HG03280 (cell line): ENCODE measurements at regions not wholly inside any gene's neighbourhood (a gene's known extent, or its start where the extent isn't known, plus 50 kb on each side); places are given as distances from the start of the nearest gene placed in this dataset.
"Not testable (repeated sequence)": the region's sequence is repeated elsewhere in the genome, so short reads cannot be mapped to it uniquely, and the experiment has no call there.

Experiments
- ATAC-seq: cut with Tn5 transposase; IDR thresholded peaks from one replicate; pipeline ENCODE4 v1.9.1; 2021; ENCODE audit warnings: mild to moderate bottlenecking, moderate library complexity; ENCODE audit not compliant: unreplicated experiment

GRCh38 chr2:184394642-184395041 lies 203.7 kb upstream of the ZNF804A start:
- no peak for ATAC-seq

GRCh38 chr2:184402381-184402780 lies 195.9 kb upstream of the ZNF804A start:
- ATAC-seq, result no peak

GRCh38 chr2:184407041-184407630 lies 191.2 kb upstream of the ZNF804A start:
- not testable (repeated sequence) for ATAC-seq

GRCh38 chr2:184410160-184410559 lies 188.2 kb upstream of the ZNF804A start:
- no peak for ATAC-seq

GRCh38 chr2:184413221-184413620 lies 185.1 kb upstream of the ZNF804A start:
- no peak for ATAC-seq

GRCh38 chr2:184413671-184414229 lies 184.6 kb upstream of the ZNF804A start:
- no peak for ATAC-seq

- no peak for ATAC-seq
Observed at GRCh38 chr2:184416146-184416913, 182.0 kb upstream of the ZNF804A start.

- ATAC-seq, result no peak
Observed at GRCh38 chr2:184419744-184420143, 178.6 kb upstream of the ZNF804A start.

- ATAC-seq, result not testable (repeated sequence)
Observed at GRCh38 chr2:184421456-184421855, 176.9 kb upstream of the ZNF804A start.

GRCh38 chr2:184425083-184425482 lies 173.2 kb upstream of the ZNF804A start:
- no peak for ATAC-seq

- peak; percentile 99 for ATAC-seq
Observed at GRCh38 chr2:184444217-184444616, 154.1 kb upstream of the ZNF804A start.

- ATAC-seq, result peak; percentile 44
Observed at GRCh38 chr2:184444623-184445223, 153.6 kb upstream of the ZNF804A start.

GRCh38 chr2:184449760-184450159 lies 148.6 kb upstream of the ZNF804A start:
- no peak for ATAC-seq

- no peak for ATAC-seq
Observed at GRCh38 chr2:184452907-184453306, 145.4 kb upstream of the ZNF804A start.

GRCh38 chr2:184455624-184456023 lies 142.7 kb upstream of the ZNF804A start:
- no peak for ATAC-seq

- ATAC-seq, result not testable (repeated sequence)
Observed at GRCh38 chr2:184456693-184457092, 141.6 kb upstream of the ZNF804A start.

GRCh38 chr2:184463102-184463865 lies 135.0 kb upstream of the ZNF804A start:
- no peak for ATAC-seq

- no peak for ATAC-seq
Observed at GRCh38 chr2:184463866-184464248, 134.5 kb upstream of the ZNF804A start.

- no peak for ATAC-seq
Observed at GRCh38 chr2:184468826-184469225, 129.5 kb upstream of the ZNF804A start.

GRCh38 chr2:184472481-184472880 lies 125.8 kb upstream of the ZNF804A start:
- no peak for ATAC-seq

GRCh38 chr2:184481865-184482264 lies 116.5 kb upstream of the ZNF804A start:
- ATAC-seq, result no peak
